NOMO-1 treated with DMSO at 0.1 percent for 48 hours (cell line): ENCODE measurements at regions not wholly inside any gene's neighbourhood (a gene's known extent, or its start where the extent isn't known, plus 50 kb on each side); places are given as distances from the start of the nearest gene placed in this dataset.
"Not testable (repeated sequence)": the region's sequence is repeated elsewhere in the genome, so short reads cannot be mapped to it uniquely, and the experiment has no call there.

Experiments used
- DNase-seq: peaks from one replicate; lab custom pipeline; 2025; ENCODE audit not compliant: unreplicated experiment; lab: John Stamatoyannopoulos, UW

- DNase-seq = not testable (repeated sequence)
Measured at GRCh38 chr10:38356527-38356926, 262.4 kb downstream of the ZNF37A start.

GRCh38 chr10:38362514-38362913 lies 268.4 kb downstream of the ZNF37A start:
- not testable (repeated sequence) for DNase-seq

GRCh38 chr10:38364073-38364472 lies 269.9 kb downstream of the ZNF37A start:
- DNase-seq = not testable (repeated sequence)

GRCh38 chr10:38365917-38366316 lies 271.8 kb downstream of the ZNF37A start:
- peak; percentile 18 for DNase-seq

GRCh38 chr10:38383800-38384199 lies 289.7 kb downstream of the ZNF37A start:
- not testable (repeated sequence) for DNase-seq

GRCh38 chr10:38386869-38387268 lies 292.7 kb downstream of the ZNF37A start:
- DNase-seq = not testable (repeated sequence)

GRCh38 chr10:38390725-38391124 lies 296.6 kb downstream of the ZNF37A start:
- DNase-seq = not testable (repeated sequence)

GRCh38 chr10:38395465-38395864 lies 301.3 kb downstream of the ZNF37A start:
- not testable (repeated sequence) for DNase-seq

GRCh38 chr10:38396178-38396954 lies 302.2 kb downstream of the ZNF37A start:
- DNase-seq = peak; percentile 11

GRCh38 chr10:38401565-38401964 lies 307.4 kb downstream of the ZNF37A start:
- DNase-seq = not testable (repeated sequence)

GRCh38 chr10:38402442-38403346 lies 308.6 kb downstream of the ZNF37A start:
- DNase-seq = peak; percentile 69

GRCh38 chr10:38403347-38404117 lies 309.4 kb downstream of the ZNF37A start:
- DNase-seq = not testable (repeated sequence)

GRCh38 chr10:38423634-38424033 lies 329.5 kb downstream of the ZNF37A start:
- DNase-seq = not testable (repeated sequence)

- not testable (repeated sequence) for DNase-seq
Measured at GRCh38 chr10:38430242-38430641, 336.1 kb downstream of the ZNF37A start.

GRCh38 chr10:38437359-38437758 lies 343.2 kb downstream of the ZNF37A start:
- DNase-seq = not testable (repeated sequence)

- not testable (repeated sequence) for DNase-seq
Measured at GRCh38 chr10:38448614-38449355, 354.6 kb downstream of the ZNF37A start.

GRCh38 chr10:38449618-38450017 lies 355.5 kb downstream of the ZNF37A start:
- DNase-seq = not testable (repeated sequence)

- not testable (repeated sequence) for DNase-seq
Measured at GRCh38 chr10:38450372-38451057, 356.4 kb downstream of the ZNF37A start.

GRCh38 chr10:38451306-38451967 lies 357.3 kb downstream of the ZNF37A start:
- not testable (repeated sequence) for DNase-seq
